ENCODE measurements at regions not wholly inside any gene's neighbourhood (a gene's known extent, or its start where the extent isn't known, plus 50 kb on each side); places are given as distances from the start of the nearest gene placed in this dataset.
"Not testable (repeated sequence)": the region's sequence is repeated elsewhere in the genome, so short reads cannot be mapped to it uniquely, and the experiment has no call there.

GRCh38 chr7:156590212-156590611 is 50.4 kb upstream of the RNF32 start:
- no peak for DNase-seq (ENCODE audit: low read depth in 3 of 3, low spot score in 1 of 3)

GRCh38 chr7:156589808-156590207 is 50.8 kb upstream of the RNF32 start:
- no peak for DNase-seq (ENCODE audit: low read depth in 3 of 3, low spot score in 1 of 3)

- DNase-seq (ENCODE audit: low read depth in 3 of 3, low spot score in 1 of 3): no peak
These were observed 54.6 kb upstream of the RNF32 start for GRCh38 chr7:156585926-156586325.

- DNase-seq (ENCODE audit: low read depth in 3 of 3, low spot score in 1 of 3): no peak
These were observed 55.4 kb upstream of the RNF32 start for GRCh38 chr7:156585025-156585648.

- DNase-seq (ENCODE audit: low read depth in 3 of 3, low spot score in 1 of 3): no peak
These were observed 57.9 kb upstream of the RNF32 start for GRCh38 chr7:156582591-156583123.

GRCh38 chr7:156580036-156580435 is 60.5 kb upstream of the RNF32 start:
- no peak for DNase-seq (ENCODE audit: low read depth in 3 of 3, low spot score in 1 of 3)

- no peak for DNase-seq (ENCODE audit: low read depth in 3 of 3, low spot score in 1 of 3)
These were observed 61.0 kb upstream of the RNF32 start for GRCh38 chr7:156579566-156579965.

GRCh38 chr7:156578978-156579430 is 61.6 kb upstream of the RNF32 start:
- no peak for DNase-seq (ENCODE audit: low read depth in 3 of 3, low spot score in 1 of 3)

GRCh38 chr7:156578578-156578940 is 62.0 kb upstream of the RNF32 start:
- no peak for DNase-seq (ENCODE audit: low read depth in 3 of 3, low spot score in 1 of 3)

- no peak for DNase-seq (ENCODE audit: low read depth in 3 of 3, low spot score in 1 of 3)
These were observed 62.7 kb upstream of the RNF32 start for GRCh38 chr7:156577645-156578577.

- DNase-seq (ENCODE audit: low read depth in 3 of 3, low spot score in 1 of 3): no peak
These were observed 64.1 kb upstream of the RNF32 start for GRCh38 chr7:156576216-156577058.

GRCh38 chr7:156568258-156568657 is 72.3 kb upstream of the RNF32 start:
- DNase-seq (ENCODE audit: low read depth in 3 of 3, low spot score in 1 of 3): no peak

- DNase-seq (ENCODE audit: low read depth in 3 of 3, low spot score in 1 of 3): no peak
These were observed 73.6 kb upstream of the RNF32 start for GRCh38 chr7:156566812-156567549.

GRCh38 chr7:156565002-156565401 is 75.6 kb upstream of the RNF32 start:
- not testable (repeated sequence) for DNase-seq (ENCODE audit: low read depth in 3 of 3, low spot score in 1 of 3)

GRCh38 chr7:156560696-156561095 is 79.9 kb upstream of the RNF32 start:
- DNase-seq (ENCODE audit: low read depth in 3 of 3, low spot score in 1 of 3): no peak

GRCh38 chr7:156560075-156560474 is 80.5 kb upstream of the RNF32 start:
- DNase-seq (ENCODE audit: low read depth in 3 of 3, low spot score in 1 of 3): no peak

GRCh38 chr7:156559001-156559400 is 81.6 kb upstream of the RNF32 start:
- no peak for DNase-seq (ENCODE audit: low read depth in 3 of 3, low spot score in 1 of 3)

GRCh38 chr7:156558198-156558597 is 82.4 kb upstream of the RNF32 start:
- no peak for DNase-seq (ENCODE audit: low read depth in 3 of 3, low spot score in 1 of 3)

- no peak for DNase-seq (ENCODE audit: low read depth in 3 of 3, low spot score in 1 of 3)
These were observed 84.5 kb upstream of the RNF32 start for GRCh38 chr7:156556083-156556482.

GRCh38 chr7:156554488-156554887 is 86.1 kb upstream of the RNF32 start:
- no peak for DNase-seq (ENCODE audit: low read depth in 3 of 3, low spot score in 1 of 3)

- DNase-seq (ENCODE audit: low read depth in 3 of 3, low spot score in 1 of 3): no peak
These were observed 90.9 kb upstream of the RNF32 start for GRCh38 chr7:156549636-156550035.

All from stimulated activated CD4-positive, alpha-beta T cell treated with anti-CD3 and anti-CD28 coated beads, TNF-alpha, amount 100 ng/mL, for 1 hour (primary cell).